ENCODE measurements at regions not wholly inside any gene's neighbourhood (a gene's known extent, or its start where the extent isn't known, plus 50 kb on each side); places are given as distances from the start of the nearest gene placed in this dataset.

DNA sequence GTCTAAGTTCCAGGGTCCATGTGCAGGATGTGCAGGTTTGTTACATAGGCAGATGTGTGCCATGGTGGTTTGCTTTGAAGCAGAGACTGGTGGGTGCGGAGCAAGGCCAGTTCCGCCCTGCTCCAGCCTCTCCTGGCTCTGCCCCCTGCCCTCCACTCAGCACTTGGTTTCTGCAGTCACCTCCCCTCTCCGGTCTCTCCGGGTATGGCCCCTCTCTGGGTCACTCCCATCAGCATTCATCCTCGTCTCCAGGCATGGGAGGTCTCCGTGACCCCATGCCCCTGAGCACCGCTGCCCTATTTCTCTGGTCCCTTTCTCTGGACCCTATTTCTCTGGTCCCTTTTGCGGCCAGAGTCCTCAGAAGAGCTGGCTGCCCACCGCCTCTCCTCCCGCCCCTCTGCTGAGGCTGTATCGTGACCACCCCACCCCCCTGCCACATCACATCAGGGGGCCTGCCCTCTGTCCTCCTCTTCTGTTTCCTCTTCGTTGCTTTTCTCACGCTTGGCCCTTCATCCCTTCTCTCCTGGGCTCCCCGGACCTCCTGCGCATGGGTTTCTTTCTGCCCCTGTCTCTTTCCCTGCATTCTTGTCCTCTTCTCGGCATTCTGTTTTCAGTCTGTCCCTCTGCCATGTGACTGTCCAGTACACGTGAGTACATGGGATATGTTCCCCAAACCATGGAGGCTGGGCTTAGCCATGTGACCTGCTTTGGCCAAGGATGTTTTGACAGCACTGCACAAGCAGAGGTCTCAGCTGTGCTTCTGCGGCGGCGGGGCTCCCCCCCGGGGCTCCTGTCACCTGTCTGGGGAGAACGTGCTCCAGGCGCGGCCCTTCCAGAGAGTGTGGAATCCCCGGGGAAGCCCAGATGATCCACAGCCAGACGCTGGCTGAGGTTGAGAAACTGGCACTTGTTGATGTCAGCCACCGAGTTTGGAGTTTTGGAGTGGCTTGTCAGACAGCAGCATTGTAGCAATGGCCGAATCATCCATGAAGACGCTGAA lies 54.4 kb upstream of the C1orf174 start:
- DNase-seq = no peak

GRCh38 chr1:3955196-3955772 lies 55.2 kb upstream of the C1orf174 start:
- DNase-seq = no peak

GRCh38 chr1:3956527-3957170 lies 56.6 kb upstream of the C1orf174 start:
- no peak for DNase-seq

- no peak for DNase-seq
These were observed 59.3 kb upstream of the C1orf174 start for GRCh38 chr1:3959361-3959760.

DNA sequence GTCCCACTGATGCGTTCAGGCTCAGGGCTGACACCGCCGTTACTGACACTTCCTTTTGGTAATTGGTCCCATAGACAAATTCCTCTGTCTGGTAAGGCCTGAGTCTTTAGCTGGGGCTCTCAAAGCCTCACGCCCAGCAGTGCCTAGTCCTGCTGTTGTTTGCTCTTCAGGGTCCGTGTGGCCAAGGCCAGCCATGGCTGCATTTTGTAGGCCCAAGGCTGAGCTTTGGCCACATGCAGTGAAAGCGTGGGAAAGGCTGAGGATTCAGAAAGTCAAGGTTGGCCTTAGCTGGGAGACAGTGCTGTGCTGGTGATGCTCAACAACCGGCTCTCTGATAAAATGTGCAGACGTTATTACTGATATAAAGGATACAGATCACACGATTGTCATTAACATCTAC lies 63.5 kb upstream of the C1orf174 start:
- DNase-seq = no peak

GRCh38 chr1:3965693-3966092 lies 65.6 kb upstream of the C1orf174 start:
- no peak for DNase-seq

- DNase-seq = no peak
These were observed 68.8 kb upstream of the C1orf174 start for GRCh38 chr1:3968851-3969250.

DNA sequence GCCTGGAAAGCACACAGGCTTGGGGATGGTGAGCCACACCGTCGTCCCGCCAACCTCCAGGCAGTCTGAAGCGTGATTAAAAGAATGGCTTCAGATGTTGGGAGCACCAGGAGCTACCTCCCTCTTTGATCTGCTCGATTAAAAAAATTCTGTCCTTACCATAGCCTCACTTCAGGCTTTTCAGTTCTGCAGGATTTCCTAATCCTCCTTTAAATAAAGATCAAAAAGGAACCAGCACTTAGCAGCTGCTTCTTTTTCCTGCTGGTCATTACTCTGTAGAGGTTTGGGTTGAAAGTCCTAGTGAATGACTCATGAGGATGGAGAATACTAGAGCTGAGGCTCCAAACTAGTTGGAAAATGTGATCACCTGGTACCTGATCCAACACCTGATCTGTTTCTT lies 71.9 kb upstream of the C1orf174 start:
- DNase-seq = no peak

GRCh38 chr1:3975903-3976630 lies 76.0 kb upstream of the C1orf174 start:
- no peak for DNase-seq

GRCh38 chr1:3976821-3977220 lies 76.7 kb upstream of the C1orf174 start:
- DNase-seq = no peak

GRCh38 chr1:3978196-3978989 lies 78.3 kb upstream of the C1orf174 start:
- no peak for DNase-seq

DNA sequence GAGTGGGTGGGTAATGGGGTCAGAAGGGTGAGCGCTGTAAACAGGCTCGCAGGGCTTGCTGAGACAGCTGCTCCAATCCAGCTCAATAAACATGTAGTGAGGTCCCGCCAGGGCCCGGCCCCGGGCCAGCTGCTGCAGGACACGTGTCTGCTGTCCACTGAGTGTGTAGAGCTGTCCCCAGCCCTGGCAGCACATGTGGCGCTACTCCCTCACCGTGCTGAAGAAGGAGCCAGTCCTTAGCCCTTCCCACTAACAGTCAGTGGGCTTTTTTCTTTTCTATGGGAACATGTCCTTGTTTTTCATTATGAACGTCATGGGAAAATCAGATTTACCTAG lies 78.9 kb upstream of the C1orf174 start:
- no peak for DNase-seq

GRCh38 chr1:3981261-3981660 lies 81.2 kb upstream of the C1orf174 start:
- DNase-seq = no peak

DNA sequence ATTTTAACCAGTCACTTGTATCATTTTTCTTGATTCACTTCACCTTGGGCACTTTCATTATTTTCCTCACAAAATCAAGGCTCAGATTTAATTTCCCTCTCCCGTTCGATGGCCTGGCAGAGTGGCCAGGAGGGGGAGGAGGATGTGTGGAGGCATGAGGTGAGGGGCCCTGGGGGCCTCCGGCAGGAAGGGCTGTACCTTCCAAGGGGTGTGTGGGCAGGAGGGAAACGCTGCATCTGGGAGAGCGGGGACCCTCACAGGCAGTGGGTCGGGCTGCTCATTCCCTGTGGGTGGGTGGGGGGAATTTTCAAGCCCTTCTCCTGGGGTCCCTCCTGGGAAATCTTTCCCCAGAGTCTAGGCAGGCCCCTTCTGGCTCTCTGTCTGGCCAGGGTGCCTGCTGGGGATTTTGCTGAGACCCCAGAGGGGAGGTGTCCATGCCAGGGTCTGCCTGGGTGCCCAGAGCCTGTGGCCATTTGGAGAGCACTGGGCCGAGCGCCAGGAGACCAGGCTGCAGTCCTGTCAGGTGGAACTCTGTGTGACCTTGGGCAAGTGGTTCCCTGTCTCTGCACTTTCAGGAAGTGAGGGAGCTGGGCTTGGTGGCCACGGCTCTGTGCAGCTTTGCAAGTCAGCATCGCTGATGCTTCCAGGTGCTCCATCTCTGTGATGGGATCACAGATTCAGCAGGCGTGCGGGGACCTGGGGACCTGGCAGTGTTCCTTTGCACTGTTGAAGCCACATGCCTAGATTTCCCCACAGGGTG lies 81.9 kb upstream of the C1orf174 start:
- no peak for DNase-seq

DNA sequence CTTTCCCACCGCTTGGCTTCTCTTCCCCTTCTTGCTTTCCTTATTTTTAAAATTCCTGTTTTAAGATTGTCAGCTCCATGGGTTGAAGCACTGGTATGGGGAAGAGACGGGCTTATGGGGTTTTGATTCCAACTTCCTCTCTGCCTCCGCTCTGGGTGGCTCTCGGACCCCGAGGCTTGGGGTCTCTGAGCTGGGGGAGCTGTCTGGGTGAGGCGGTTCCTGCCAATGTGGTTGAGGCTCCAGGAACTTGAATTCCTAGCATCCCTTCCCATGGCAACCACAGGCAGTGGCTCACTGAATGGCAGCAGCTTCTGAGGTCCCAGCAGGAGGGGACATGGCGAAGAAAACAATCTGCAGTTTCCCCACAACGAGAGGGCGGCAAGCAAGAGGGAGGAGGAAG lies 83.1 kb upstream of the C1orf174 start:
- DNase-seq = no peak

DNA sequence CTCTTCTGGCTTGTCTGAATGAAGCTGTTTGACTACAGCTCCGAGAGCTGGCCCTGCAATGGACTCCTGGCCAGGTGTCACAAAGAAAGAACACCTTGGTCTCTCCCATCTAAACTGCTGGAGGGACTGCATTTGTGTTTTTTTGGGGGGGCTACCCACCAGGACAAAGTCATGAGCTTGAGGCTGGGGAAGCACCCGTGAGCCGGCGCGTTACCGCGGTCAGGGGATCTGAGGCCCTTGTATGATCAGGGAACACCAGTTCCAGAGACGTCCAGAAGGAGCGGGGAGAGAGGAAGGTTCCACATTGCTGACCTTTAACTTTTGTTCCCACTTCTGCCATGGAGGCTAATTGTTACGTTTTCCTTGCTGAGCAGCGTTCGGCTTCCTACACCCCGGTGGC lies 84.5 kb upstream of the C1orf174 start:
- no peak for DNase-seq

- DNase-seq = no peak
These were observed 86.7 kb upstream of the C1orf174 start for GRCh38 chr1:3986686-3987218.

- no peak for DNase-seq
These were observed 87.7 kb upstream of the C1orf174 start for GRCh38 chr1:3987669-3988235.

DNA sequence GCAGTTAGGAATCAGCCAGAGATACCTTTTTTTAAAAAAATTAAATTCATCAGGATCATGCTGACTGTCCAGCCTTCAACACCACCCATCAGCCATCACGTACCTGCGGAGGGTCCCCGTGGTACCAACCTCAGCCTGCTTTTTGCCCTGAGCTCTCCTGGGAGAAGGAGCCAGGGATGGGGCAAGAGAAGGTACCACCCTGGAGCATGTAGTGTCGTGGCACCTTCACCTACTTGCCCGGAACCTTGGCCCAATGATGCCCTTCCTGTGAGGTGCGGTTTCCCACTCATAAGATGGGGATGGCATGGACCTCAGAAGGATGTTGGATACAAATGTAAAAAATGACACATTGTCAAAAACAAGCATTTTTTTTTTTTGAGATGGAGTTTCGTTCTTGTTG lies 88.4 kb upstream of the C1orf174 start:
- no peak for DNase-seq

DNA sequence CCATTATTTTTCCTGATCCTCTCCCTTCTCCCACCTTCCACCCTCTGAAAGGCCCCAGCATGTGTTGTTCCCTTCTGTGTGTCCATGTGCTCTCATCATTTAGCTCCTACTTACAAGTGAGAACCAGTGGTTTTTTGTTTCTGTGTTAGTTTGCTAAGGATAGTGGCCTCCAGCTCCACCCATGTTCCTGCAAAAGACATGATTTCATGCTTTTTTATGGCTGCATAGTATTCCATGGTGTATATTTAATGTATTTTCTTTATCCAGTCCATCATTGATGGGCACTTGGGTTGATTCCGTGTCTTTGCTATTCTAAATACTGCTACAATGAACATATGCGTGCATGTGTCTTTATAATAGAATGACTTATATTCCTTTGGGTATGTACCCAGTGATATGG lies 89.4 kb upstream of the C1orf174 start:
- DNase-seq = no peak

DNA sequence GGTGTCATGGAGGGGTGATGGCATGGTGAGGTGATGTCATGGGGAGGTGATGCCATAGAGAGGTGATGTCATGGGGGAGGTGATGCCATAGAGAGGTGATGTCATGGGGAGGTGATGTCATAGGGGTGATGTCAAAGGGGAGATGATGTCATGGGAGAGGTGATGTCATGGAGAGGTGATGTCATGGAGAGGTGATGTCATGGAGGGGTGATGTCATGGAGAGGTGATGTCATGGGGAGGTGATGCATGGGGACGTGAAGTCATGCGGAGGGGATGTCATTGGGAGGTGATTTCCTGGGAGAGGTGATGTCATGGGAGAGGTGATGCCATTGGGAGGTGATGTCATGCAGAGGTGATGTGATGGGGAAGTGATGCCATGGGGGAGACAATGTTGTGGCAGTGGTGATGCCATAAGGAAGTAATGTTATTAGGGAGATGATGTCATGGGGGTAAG lies 92.1 kb upstream of the C1orf174 start:
- no peak for DNase-seq

Measured in midbrain (tissue), 1 donor.